ENCODE measurements at regions not wholly inside any gene's neighbourhood (a gene's known extent, or its start where the extent isn't known, plus 50 kb on each side); places are given as distances from the start of the nearest gene placed in this dataset.

DNA sequence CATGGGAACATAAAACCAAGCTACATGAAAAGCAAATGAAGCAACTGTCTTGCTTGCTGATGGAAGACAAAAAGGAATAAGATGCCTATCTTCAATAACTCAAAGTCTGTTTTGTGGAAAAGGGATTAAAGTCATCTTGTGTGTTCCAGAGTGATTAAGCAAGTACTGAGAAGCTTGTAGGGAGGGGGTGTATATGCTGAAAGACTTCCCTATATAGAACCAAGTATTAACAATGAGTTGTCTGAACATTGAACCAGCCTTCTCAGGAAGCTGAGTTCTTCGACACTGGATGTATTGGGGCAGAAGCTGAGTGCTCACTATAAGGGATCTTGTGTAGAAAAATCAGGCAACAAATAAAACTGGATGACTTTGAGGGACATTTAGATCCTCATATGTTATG lies 451.8 kb downstream of the CD83 start:
- TF ChIP-seq, protein P1, sequence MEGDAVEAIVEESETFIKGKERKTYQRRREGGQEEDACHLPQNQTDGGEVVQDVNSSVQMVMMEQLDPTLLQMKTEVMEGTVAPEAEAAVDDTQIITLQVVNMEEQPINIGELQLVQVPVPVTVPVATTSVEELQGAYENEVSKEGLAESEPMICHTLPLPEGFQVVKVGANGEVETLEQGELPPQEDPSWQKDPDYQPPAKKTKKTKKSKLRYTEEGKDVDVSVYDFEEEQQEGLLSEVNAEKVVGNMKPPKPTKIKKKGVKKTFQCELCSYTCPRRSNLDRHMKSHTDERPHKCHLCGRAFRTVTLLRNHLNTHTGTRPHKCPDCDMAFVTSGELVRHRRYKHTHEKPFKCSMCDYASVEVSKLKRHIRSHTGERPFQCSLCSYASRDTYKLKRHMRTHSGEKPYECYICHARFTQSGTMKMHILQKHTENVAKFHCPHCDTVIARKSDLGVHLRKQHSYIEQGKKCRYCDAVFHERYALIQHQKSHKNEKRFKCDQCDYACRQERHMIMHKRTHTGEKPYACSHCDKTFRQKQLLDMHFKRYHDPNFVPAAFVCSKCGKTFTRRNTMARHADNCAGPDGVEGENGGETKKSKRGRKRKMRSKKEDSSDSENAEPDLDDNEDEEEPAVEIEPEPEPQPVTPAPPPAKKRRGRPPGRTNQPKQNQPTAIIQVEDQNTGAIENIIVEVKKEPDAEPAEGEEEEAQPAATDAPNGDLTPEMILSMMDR (IDR thresholded peaks at IDR 0.05; ENCODE audit: insufficient read depth, low read length, poor library complexity, severe bottlenecking) = no peak
- no peak for TF ChIP-seq EZH2phosphoT487 (conservative IDR thresholded peaks at IDR 0.05; ENCODE audit: low read length)
